NCI-H2029 (cell line): ENCODE measurements at regions not wholly inside any gene's neighbourhood (a gene's known extent, or its start where the extent isn't known, plus 50 kb on each side); places are given as distances from the start of the nearest gene placed in this dataset.

Experiments
- DNase-seq: peaks from one replicate; lab custom pipeline; 2025; lab: John Stamatoyannopoulos, UW

GRCh38 chr2:58954880-58955385 is 713.8 kb upstream of the FANCL start:
- no peak for DNase-seq

GRCh38 chr2:58951722-58952121 is 710.6 kb upstream of the FANCL start:
- no peak for DNase-seq

GRCh38 chr2:58950795-58951462 is 709.8 kb upstream of the FANCL start:
- no peak for DNase-seq

GRCh38 chr2:58939388-58939787 is 698.3 kb upstream of the FANCL start:
- no peak for DNase-seq

- DNase-seq = no peak
Observed at GRCh38 chr2:58938988-58939387, 697.9 kb upstream of the FANCL start.

GRCh38 chr2:58932801-58933200 is 691.7 kb upstream of the FANCL start:
- DNase-seq = no peak

GRCh38 chr2:58930537-58930936 is 689.4 kb upstream of the FANCL start:
- DNase-seq = no peak

- DNase-seq = no peak
Observed at GRCh38 chr2:58928973-58929372, 687.8 kb upstream of the FANCL start.

GRCh38 chr2:58928391-58928790 is 687.3 kb upstream of the FANCL start:
- no peak for DNase-seq

GRCh38 chr2:58926112-58926511 is 685.0 kb upstream of the FANCL start:
- no peak for DNase-seq

- no peak for DNase-seq
Observed at GRCh38 chr2:58925676-58926081, 684.6 kb upstream of the FANCL start.

GRCh38 chr2:58923869-58924268 is 682.7 kb upstream of the FANCL start:
- no peak for DNase-seq

GRCh38 chr2:58922245-58922644 is 681.1 kb upstream of the FANCL start:
- no peak for DNase-seq

- DNase-seq = no peak
Observed at GRCh38 chr2:58921676-58922075, 680.6 kb upstream of the FANCL start.

GRCh38 chr2:58920001-58920400 is 678.9 kb upstream of the FANCL start:
- DNase-seq = no peak

GRCh38 chr2:58919316-58919715 is 678.2 kb upstream of the FANCL start:
- DNase-seq = no peak

- DNase-seq = no peak
Observed at GRCh38 chr2:58918141-58918540, 677.0 kb upstream of the FANCL start.

GRCh38 chr2:58917596-58917995 is 676.5 kb upstream of the FANCL start:
- no peak for DNase-seq

GRCh38 chr2:58916063-58916462 is 674.9 kb upstream of the FANCL start:
- DNase-seq = no peak

GRCh38 chr2:58914733-58915505 is 673.8 kb upstream of the FANCL start:
- DNase-seq = no peak

GRCh38 chr2:58913082-58913726 is 672.1 kb upstream of the FANCL start:
- DNase-seq = no peak

- no peak for DNase-seq
Observed at GRCh38 chr2:58911877-58912276, 670.8 kb upstream of the FANCL start.
